Dendritic cell treated with granulocyte-macrophage colony-stimulating factor and Interleukin-4, amounts not matched to agents 40 ng/mL and 50 ng/mL, for 4 days (primary cell): ENCODE measurements at regions not wholly inside any gene's neighbourhood (a gene's known extent, or its start where the extent isn't known, plus 50 kb on each side); places are given as distances from the start of the nearest gene placed in this dataset.

ENCODE experiments used
- H3K27ac Mint-ChIP-seq: one replicate; pipeline ENCODE4 v1.8.0; 2022; ENCODE audit warnings: mild to moderate bottlenecking, mixed read lengths
- H3K27me3 Mint-ChIP-seq: one replicate; pipeline ENCODE4 v1.8.0; 2022; ENCODE audit warnings: mild to moderate bottlenecking, mixed read lengths
- H3K36me3 Mint-ChIP-seq: one replicate; pipeline ENCODE4 v1.8.0; 2022; ENCODE audit warnings: low read depth, mixed read lengths
- H3K4me1 Mint-ChIP-seq: one replicate; pipeline ENCODE4 v1.8.0; 2022; ENCODE audit warnings: low read depth, mixed read lengths
- H3K4me3 Mint-ChIP-seq: one replicate; pipeline ENCODE4 v1.8.0; 2022; ENCODE audit warnings: mild to moderate bottlenecking, moderate library complexity, mixed read lengths
- H3K9me3 Mint-ChIP-seq: one replicate; pipeline ENCODE4 v1.8.0; 2022; ENCODE audit warnings: mixed read lengths
- intact Hi-C: fragments of 100-400 bp; cut with micrococcal nuclease; formaldehyde crosslinking; loops from one replicate; pipeline ENCODE4 v1.15.0; 2022

DNA sequence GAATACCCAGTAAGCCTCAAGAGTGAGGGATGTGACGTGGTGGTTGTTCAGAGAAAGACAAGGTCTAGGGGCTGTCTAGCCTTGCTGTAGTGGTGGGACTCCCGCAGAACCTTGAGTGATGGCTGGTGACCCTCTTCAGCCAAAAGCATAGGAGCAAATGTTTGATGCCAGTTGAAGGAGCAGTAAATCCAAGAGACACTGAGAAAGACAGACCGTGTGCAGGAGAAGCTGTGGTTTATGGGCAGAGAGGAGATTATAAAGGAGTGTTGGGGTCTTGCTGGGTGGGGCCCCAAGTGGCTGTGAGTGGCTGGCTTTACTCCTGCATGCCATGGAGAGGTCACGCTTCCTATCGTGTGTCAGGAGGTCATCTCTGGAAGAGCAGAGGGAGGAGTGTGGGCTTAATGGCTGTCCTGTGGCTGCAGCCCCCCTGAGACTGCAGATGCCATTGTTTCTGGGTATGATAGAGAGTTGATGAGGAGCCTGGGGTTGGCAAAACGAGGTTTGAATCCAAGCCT, 152.0 kb upstream of the CCND2 start:
- no peak overlapping the region for H3K4me3 Mint-ChIP-seq
- H3K9me3 Mint-ChIP-seq = no peaks in the 10 kb centered on the region
- no peaks in the 10 kb centered on the region for H3K36me3 Mint-ChIP-seq
- no peak overlapping the region for H3K27ac Mint-ChIP-seq
- H3K27me3 Mint-ChIP-seq = peaks cover 90% of the 10 kb centered on the region
- peaks cover 28% of the 10 kb centered on the region for H3K4me1 Mint-ChIP-seq
- intact Hi-C loops = no loop called here

DNA sequence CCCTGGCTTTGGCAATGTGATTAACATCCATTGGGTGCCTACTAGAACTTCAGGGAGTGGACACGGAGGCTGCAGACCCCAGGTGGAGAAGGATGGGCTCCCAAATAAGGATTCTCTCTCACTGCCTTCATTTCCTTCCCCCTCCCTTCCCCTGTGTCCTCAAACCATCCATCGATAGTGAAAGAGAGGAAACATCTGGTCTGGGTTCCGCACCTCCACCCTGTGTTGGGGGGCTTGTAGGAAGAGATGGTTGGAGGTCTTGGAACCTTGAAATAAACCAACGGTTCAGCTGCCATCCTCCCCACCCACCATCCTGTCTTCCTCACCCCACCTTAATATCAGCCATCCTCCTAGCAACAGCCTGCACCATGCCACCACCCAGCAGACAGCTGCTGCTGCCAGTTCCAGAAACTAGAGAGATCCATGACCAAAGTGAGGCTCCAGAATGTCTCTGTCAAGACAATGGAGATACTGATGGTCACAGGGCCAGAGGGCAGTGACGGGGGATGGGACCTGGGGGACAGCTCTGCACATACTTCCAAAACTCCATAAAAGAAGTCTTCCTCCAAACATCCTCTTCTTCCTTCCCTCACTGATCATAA, 153.1 kb upstream of the CCND2 start:
- no peak overlapping the region for H3K4me3 Mint-ChIP-seq
- H3K4me1 Mint-ChIP-seq = peaks cover 39% of the 10 kb centered on the region
- H3K27ac Mint-ChIP-seq = no peak overlapping the region
- H3K27me3 Mint-ChIP-seq = peaks cover 90% of the 10 kb centered on the region
- H3K36me3 Mint-ChIP-seq = no peaks in the 10 kb centered on the region
- intact Hi-C loops = no loop called here
- H3K9me3 Mint-ChIP-seq = no peaks in the 10 kb centered on the region

DNA sequence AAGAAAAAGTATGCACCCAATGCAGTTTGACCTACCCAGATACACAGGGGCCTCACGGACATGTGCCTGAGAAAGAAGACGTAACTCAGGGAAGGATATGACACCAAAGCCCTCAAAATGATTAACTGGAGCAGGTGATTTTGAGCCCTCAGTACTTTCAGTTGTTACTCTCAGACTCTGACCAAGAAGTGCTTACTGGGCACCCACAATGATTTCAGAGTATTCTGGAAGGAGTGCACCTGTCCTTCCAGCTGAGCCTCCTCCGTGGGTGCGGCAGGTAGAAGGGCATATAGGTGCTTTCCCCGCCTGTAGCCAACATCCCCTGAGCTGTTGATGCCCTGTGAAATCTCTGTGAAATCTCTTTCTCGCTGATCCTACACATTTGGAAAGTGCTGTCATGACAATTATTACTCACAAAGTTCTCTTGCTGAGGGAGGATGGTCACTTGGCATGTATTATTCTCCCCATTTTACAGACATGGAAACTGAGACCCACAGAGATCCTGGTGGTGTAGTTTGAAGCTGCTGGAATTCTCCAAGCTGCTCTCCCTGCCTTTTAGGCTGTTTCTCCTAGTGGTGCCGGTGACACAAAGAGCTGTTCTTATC, 154.3 kb upstream of the CCND2 start:
- Mint-ChIP-seq H3K4me1 (peaks cover 39% of the 10 kb centered on the region), H3K27ac (no peak overlapping the region), H3K9me3 (no peaks in the 10 kb centered on the region), H3K36me3 (no peaks in the 10 kb centered on the region), H3K4me3 (no peak overlapping the region), H3K27me3 (peaks cover 87% of the 10 kb centered on the region)
- intact Hi-C loops = loop anchor here (2.0 kb wide), 1 partner anchor 14 kb away; no protein-coding TSS in a partner anchor

DNA sequence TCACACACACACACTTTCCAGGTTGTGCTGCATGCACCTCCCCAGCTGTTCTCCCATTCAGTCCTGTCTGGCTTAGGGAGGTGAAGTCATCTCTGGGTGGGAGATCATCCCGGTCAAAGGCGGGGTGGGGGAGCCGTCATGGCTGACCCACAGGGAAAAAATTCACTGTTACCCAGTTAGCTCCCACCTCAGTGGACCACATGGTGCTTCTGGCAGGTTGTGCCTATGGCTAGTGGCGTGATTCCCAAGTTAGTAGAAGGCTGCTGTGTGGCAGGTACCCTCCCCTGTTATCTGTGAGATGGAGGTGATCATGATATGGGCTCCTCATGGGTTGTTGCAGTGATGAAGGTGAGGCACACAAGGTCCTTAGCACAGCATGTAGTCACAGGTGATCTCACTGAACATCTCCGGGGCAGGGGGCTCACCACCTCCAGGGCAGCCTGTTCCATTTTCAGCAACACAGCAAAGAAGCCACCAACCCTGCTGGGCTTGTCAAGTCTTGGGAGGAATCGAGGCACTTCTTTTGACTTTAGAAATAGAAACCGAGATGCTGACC, 154.9 kb upstream of the CCND2 start:
- Mint-ChIP-seq H3K27ac (peak overlapping the region; percentile 11), H3K4me3 (no peak overlapping the region), H3K27me3 (peaks cover 85% of the 10 kb centered on the region), H3K9me3 (no peaks in the 10 kb centered on the region), H3K36me3 (no peaks in the 10 kb centered on the region), H3K4me1 (peaks cover 39% of the 10 kb centered on the region)
- intact Hi-C loops = loop anchor here (2.0 kb wide), 1 partner anchor 14 kb away; no protein-coding TSS in a partner anchor

DNA sequence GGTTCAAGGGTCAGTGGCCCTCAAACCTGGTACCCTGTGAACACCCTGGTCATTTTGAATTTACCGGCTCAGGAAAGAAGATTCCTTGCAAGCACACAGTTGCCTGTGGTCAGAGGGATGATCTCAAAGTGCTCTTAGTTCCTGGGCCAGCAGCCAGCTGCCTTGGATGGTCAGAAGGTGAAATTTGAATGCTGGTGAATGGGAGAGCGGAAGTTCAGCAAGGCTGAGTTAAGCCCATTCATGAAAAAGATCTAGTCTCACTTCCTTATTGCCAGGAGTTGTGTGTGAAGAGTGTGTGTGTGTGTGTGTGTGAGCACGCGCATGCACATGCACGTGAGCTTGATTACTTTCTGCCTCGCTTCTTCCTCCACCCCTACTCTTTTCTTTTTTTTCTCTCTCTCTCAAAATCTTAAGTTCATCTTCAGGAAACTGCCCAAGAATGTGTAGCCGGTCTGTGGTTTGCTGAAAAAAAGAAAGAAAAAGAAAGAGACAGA, 155.5 kb upstream of the CCND2 start:
- Mint-ChIP-seq H3K27me3 (peaks cover 85% of the 10 kb centered on the region), H3K4me3 (peak overlapping the region; percentile 18), H3K4me1 (peaks cover 39% of the 10 kb centered on the region), H3K9me3 (no peaks in the 10 kb centered on the region), H3K36me3 (no peaks in the 10 kb centered on the region), H3K27ac (peak overlapping the region; percentile 11)
- intact Hi-C loops = loop anchor here (2.0 kb wide), 1 partner anchor 15 kb away; no protein-coding TSS in a partner anchor

DNA sequence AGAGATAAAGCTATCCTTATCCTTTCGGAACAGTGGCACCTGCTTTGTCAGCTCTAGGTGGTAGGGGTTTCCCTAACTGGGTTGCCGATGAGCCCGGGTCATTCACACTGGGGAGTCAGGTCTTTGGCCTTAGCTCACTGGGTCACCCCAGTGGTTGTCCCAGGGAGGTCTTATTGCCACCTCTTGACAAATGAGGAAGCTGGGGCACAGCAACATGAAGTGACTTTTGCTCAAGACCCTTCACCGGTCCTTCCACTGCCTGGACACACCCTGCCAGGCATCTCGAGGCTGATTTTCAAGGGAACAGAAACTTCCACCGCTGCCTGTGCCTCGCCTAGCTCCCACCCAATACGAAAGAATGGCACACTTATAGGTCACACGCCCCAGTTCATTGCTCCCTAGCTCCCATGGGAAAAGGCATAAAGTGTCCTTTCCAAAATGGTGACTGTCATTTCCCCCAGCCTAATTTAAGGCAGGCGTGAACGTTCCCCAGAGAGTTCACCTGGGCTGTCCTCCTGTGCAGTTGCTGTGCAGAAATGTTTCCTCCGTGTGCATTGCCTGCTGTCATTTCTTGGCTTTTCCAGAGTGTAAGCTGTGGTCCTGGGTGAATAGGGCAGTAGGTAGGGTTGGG, 156.1 kb upstream of the CCND2 start:
- H3K36me3 Mint-ChIP-seq = no peaks in the 10 kb centered on the region
- H3K27ac Mint-ChIP-seq = peak overlapping the region; percentile 61
- peaks cover 85% of the 10 kb centered on the region for H3K27me3 Mint-ChIP-seq
- no peaks in the 10 kb centered on the region for H3K9me3 Mint-ChIP-seq
- H3K4me3 Mint-ChIP-seq = peak overlapping the region; percentile 10
- intact Hi-C loops = loop anchor here (2.0 kb wide), 1 partner anchor 15 kb away; no protein-coding TSS in a partner anchor
- peaks cover 39% of the 10 kb centered on the region for H3K4me1 Mint-ChIP-seq

DNA sequence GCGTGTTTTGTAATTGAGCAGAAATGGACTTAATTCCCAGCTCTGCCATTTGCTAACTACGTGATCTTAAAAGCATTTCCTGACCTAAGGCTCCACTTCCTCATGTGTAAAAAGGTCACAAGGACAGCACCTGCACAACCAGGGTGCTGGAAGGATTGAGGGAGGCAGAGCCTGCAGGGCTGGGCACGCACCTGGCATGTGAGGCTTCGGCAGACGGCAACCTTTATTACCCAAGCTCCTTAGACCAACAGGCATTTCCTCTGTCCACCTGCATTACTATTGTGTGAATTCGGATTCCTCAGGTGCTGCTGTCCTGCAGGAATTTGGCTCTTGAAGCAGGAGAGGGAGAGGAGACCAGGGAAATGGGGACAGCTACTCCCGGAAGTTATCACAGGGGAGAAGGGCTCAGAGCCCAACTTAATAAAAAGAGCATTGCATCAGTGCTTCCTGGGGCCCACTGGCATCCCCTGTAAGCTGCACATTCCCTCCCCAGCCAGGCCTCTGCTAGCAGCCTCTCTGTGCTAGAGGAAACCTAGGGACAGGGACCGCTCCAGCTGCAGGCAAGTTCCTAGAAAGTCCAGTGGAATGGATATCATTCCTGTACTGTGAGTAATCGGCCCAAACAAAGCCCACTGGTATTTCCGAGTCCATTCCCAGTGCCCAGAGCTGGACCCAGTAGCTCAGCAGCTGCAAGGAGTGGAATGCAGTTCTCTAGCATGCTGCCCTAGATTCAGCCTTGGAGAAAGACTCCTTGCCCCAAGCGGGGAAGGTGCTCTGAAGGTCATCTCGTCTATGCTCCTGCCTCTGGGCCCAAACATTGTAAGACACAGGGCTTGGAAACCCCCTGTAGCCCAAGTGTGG, 157.1 kb upstream of the CCND2 start:
- Mint-ChIP-seq H3K36me3 (no peaks in the 10 kb centered on the region), H3K27ac (no peak overlapping the region), H3K4me1 (peaks cover 44% of the 10 kb centered on the region), H3K27me3 (peaks cover 86% of the 10 kb centered on the region), H3K9me3 (no peaks in the 10 kb centered on the region), H3K4me3 (no peak overlapping the region)
- intact Hi-C loops = no loop called here

DNA sequence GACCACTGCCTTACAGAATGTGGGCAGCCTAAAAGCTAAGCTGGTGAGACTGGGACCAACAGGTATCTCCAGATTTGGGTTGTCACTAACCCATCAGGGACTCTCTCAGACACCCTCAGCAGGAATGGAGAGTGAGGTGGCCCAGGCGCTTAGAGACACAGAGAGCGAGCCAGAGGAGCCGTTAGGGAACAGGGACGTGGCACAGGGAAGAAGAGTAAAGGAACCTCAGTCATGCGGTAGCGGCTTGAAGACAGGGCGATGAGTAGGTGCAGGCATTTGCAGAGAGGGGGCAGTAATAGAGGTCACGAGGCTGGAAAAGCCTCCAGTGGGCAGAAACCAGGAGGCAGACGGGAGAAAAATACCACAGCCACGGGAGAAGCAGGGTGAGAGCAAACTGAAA, 158.0 kb upstream of the CCND2 start:
- H3K27me3 Mint-ChIP-seq = peaks cover 86% of the 10 kb centered on the region
- H3K9me3 Mint-ChIP-seq = no peaks in the 10 kb centered on the region
- intact Hi-C loops = no loop called here
- H3K36me3 Mint-ChIP-seq = no peaks in the 10 kb centered on the region
- H3K4me1 Mint-ChIP-seq = peaks cover 53% of the 10 kb centered on the region
- H3K4me3 Mint-ChIP-seq = no peak overlapping the region
- H3K27ac Mint-ChIP-seq = no peak overlapping the region

DNA sequence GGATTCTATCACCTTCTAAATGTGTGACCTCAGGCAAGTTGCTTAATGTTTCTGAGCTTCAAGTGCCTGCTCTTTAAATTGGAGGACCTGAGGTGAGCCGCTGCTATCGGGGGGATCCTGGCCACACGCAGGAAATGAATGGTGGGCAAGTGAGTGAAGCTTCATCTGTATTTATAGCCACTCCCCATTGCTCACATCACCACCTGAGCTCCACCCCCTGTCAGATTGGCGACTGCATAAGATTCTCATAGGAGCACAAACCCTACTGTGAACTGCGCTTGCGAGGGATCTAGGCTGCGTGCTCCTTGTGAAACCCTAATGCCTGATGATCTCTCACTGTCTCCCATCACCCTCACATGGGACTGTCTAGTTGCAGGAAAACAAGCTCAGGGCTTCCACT, 158.6 kb upstream of the CCND2 start:
- Mint-ChIP-seq H3K27ac (no peak overlapping the region), H3K27me3 (peaks cover 86% of the 10 kb centered on the region), H3K4me3 (no peak overlapping the region), H3K4me1 (peaks cover 53% of the 10 kb centered on the region), H3K36me3 (no peaks in the 10 kb centered on the region), H3K9me3 (no peaks in the 10 kb centered on the region)
- intact Hi-C loops = no loop called here

DNA sequence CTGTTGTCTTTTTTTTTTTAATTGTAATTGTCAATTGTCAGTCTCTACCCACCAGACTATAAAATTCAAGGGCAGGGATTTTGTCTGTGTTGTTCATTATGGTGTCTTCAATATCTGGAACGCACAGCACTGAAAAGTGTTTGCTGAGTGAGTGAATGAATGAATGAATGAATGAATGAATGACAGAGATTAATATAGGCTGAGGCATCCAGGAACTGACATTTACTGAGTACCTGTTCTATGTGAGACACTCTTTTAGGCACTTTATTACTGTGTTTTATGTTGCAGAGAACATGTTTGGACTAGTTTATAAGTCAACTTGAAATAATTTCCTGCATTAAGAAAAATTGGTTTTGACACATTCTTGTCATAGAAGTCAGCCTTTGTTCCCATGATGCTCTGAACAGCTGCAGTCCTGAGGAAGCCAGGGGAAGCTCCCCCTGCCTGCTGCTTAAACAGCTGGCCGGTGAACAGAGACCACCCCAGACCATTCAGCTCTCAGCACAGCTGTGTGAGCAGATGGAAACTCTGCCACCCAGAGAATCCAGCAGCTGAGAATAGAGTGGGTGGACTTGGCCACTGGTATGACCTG, 160.7 kb upstream of the CCND2 start:
- intact Hi-C loops = no loop called here
- H3K36me3 Mint-ChIP-seq = no peaks in the 10 kb centered on the region
- no peaks in the 10 kb centered on the region for H3K9me3 Mint-ChIP-seq
- H3K27ac Mint-ChIP-seq = no peak overlapping the region
- H3K4me3 Mint-ChIP-seq = no peak overlapping the region
- peaks cover 64% of the 10 kb centered on the region for H3K4me1 Mint-ChIP-seq
- H3K27me3 Mint-ChIP-seq = peaks cover 87% of the 10 kb centered on the region

DNA sequence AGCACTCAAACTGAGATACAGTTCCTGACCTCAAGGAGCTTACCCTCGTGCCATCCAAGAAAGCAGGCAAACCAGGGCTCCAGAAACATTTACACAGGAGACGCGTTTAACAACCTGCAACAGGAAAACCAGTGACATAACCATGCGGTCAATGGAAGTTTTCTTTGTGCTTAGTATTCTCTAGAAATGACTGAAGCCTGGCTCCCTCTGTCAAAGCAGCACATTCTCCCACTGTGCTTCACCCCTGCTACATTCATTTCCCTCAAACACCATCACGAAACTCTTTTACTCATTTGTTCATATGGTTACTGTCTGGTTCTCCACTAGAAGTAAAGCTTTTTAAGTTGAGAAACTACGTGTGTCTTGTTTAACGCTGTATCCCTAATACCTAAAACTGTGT, 161.3 kb upstream of the CCND2 start:
- Mint-ChIP-seq H3K9me3 (no peaks in the 10 kb centered on the region), H3K27ac (no peak overlapping the region), H3K4me3 (no peak overlapping the region), H3K4me1 (peaks cover 61% of the 10 kb centered on the region), H3K27me3 (peaks cover 81% of the 10 kb centered on the region), H3K36me3 (no peaks in the 10 kb centered on the region)
- intact Hi-C loops = no loop called here

DNA sequence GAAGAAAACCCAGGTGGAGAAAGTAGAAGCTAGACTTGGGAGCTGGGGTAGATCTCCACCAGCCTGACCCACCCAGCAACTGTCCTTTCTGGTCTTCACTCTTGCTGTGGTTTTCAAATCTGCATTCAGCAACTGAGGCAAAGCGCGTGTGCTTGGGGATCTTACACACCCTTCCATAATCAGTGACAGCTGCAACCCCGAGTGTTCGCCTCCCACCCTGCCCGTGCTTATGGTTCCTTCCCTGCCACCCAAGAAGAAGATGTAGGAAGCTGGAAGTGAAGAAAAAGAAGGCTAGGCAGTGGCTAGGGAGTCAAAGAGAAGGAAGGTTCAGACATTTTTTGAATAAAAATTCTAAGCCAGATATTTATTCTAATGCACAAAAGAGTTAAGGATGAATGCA, 162.6 kb upstream of the CCND2 start:
- intact Hi-C loops = no loop called here
- Mint-ChIP-seq H3K36me3 (no peaks in the 10 kb centered on the region), H3K27ac (no peak overlapping the region), H3K27me3 (peaks cover 81% of the 10 kb centered on the region), H3K4me3 (no peak overlapping the region), H3K9me3 (no peaks in the 10 kb centered on the region), H3K4me1 (peaks cover 57% of the 10 kb centered on the region)

DNA sequence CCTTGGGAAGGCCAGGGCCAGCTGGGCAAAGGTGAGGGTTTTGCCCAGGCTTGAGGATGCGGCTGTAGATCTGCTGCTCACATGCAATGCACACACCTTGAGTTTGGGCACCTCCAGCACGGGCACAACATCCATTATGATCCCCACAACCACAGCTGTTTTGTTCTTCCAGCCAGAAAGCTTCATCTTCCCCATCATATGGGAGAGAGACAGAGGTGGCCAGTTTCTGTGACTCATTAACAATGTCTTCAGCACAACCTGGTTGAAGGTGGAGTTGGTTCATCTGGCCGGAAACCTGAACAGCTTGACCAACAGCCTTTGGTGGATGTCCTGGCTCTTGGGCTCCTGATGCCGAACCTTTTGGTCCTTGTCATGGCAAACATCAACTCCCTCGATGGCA, 163.7 kb upstream of the CCND2 start:
- no peak overlapping the region for H3K4me3 Mint-ChIP-seq
- intact Hi-C loops = loop anchor here (5.0 to 10.0 kb wide), 2 partner anchors 107 to 225 kb away; no protein-coding TSS in a partner anchor
- H3K27me3 Mint-ChIP-seq = peaks cover 78% of the 10 kb centered on the region
- H3K9me3 Mint-ChIP-seq = no peaks in the 10 kb centered on the region
- H3K27ac Mint-ChIP-seq = no peak overlapping the region
- H3K4me1 Mint-ChIP-seq = peaks cover 51% of the 10 kb centered on the region
- H3K36me3 Mint-ChIP-seq = no peaks in the 10 kb centered on the region
